Left renal pelvis (tissue), 4 donors: ENCODE measurements at regions not wholly inside any gene's neighbourhood (a gene's known extent, or its start where the extent isn't known, plus 50 kb on each side); places are given as distances from the start of the nearest gene placed in this dataset.
"Not testable (repeated sequence)": the region's sequence is repeated elsewhere in the genome, so short reads cannot be mapped to it uniquely, and the experiment has no call there.

Experiments used
- DNase-seq, 4 donors: peaks; one replicate each; pipeline ENCODE4 v3.0.0-alpha.2; 2013; ENCODE audit warnings: low read depth in 4 of 4, low spot score in 3 of 4

DNA sequence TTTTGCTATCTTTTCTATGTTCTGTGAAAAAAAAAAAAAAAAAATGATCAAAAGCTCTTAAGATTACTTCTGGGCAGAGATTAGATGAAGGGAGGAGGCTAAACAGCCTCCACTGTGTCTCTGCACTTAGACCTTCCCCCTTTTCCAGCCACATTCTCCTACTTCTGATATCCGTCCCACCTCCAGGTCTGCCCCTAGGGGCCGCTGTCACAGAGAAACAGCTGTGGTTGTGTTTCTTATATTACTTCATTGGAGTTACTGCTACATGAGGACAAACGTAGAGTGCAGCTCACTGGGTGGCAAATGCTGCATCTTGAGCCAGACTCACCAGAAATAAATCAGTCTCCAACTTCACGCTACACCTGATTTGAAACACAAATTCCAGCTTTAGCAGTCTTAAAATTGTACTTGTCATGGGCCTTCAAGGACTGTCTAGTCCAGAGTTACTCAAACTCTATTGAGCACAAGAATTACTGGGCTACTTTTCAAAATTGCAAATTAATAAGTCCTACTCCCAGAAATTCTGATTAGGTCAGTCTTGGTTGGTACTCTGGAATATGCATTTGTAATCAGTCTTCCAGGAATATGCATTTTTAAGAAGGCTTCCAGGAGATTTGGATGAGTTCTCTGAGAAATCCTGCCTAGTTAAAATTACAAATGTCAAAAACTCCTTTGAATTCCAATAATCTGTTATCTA lies 125.2 kb upstream of the PTBP2 start:
- no peak for DNase-seq

DNA sequence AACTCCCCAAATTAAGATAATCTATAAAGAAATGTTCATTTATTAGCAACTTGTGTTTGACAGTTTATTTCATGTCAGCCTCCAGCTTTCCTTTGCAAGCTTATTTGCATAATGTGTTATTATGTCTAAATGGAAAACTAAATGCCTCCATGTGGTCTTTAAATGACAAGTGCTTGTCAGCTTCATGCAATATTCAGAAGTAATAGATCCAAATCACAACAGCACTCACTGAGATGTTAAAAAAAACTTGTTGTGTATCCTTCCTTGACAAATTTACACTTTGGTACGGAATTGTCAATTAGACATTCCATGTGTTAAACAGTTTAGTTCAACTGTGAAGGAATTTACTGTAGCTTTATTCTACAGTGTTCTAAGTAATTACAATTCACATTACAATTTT lies 124.4 kb upstream of the PTBP2 start:
- no peak for DNase-seq

DNA sequence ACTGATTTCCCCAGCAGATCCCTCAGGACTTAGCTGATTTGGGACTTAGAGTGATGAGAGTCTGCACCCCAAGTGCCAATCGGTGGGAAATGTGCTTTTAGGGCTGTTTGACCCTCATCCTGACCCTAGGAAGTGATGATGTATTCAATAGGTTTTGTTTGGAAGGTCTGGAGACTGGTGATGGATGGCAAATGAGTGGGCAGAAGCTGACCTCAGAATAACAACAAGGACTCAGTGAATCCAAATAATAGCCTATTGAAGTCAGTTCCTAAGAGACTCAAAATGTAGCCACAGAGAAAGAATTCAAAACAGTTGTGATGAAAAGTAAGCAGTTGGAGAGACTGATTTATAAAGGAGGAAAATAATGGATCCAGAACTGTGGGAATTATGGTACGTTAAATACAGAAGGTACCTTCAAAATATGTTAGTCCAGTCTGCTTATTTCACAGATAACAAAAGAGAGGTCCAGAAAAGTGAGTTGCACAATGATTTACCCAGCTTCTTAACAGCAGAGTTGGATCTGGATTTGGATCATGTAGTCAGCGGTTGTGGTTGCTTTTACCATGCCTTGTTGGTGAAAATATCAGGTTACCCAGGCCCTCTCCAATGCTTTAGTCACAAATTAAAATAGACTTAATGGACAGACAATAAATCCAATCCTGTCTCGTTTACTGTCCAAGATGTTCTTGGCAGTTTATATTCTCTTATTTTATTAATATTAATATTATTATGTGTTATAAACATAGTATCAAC lies 123.0 kb upstream of the PTBP2 start:
- no peak for DNase-seq

DNA sequence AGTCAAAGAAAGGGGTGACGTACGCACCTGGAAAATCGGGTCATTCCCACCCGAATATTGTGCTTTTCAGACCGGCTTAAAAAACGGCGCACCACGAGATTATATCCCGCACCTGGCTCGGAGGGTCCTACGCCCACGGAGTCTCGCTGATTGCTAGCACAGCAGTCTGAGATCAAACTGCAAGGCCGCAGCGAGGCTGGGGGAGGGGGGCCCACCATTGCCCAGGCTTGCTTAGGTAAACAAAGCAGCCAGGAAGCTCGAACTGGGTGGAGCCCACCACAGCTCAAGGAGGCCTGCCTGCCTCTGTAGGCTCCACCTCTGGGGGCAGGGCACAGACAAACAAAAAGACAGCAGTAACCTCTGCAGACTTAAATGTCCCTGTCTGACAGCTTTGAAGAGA lies 117.0 kb upstream of the PTBP2 start:
- not testable (repeated sequence) for DNase-seq

DNA sequence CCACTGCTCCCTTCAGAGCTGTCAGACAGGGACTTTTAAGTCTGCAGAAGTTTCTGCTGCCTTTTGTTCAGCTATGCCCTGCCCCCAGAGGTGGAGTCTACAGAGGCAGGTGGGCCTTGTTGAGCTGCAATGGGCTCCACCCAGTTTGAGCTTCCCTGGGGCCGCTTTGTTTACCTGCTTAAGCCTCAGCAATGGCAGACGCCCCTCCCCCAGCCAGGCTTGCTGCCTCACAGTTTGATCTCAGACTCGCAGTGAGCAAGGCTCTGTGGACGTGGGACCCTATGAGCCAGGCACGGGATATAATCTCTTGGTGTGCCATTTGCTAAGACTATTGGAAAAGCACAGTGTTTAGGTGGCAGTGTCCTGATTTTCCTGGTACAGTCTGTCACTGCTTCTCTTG lies 104.2 kb upstream of the PTBP2 start:
- not testable (repeated sequence) for DNase-seq

DNA sequence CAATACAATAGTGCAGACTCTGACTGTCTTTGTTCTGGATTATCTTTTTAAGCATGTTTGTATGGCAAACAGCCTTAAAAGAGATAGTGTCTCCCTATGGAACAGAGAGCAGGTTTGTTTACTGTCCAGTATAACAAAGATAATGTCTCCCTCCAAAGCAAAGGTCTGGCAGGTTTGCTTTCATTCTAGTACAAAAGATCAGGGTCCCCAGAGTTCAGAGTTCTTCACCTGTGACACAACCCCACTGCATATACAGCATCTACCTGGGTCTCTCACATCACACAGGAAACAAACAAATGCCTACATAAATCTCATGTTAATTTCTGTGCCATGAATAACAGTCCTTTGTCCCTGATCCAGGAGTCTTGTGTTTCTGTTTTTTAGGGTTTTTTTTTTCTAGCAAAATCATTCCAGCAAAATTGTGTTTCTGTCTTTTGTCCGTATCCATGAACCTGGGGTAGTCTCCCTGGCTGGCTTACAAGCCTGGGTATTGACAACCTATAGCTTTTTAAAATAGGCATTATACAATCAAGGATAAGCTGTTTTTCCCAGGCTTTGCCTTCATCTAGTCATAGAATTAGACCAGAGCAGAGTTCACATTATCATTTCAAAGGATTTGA lies 89.4 kb upstream of the PTBP2 start:
- no peak for DNase-seq

DNA sequence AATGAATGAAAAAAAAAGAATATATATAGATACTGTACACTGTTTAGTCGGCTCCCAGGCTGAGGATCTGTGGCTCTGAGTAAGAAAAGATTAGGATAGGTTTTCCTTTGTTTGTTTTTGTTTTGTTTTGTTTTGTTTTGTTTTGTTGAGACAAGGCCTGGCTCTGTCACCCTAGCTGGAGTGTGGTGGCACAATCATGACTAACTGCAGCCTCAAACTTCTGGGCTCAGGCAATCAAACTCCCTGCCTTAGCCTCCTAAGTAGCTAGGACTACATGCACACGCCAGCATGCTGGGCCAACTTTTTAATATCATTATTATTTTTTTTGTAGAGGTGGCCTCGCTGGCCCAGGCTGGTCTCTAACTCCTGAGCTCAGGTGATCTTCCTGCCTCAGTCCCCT lies 87.9 kb upstream of the PTBP2 start:
- DNase-seq: no peak

DNA sequence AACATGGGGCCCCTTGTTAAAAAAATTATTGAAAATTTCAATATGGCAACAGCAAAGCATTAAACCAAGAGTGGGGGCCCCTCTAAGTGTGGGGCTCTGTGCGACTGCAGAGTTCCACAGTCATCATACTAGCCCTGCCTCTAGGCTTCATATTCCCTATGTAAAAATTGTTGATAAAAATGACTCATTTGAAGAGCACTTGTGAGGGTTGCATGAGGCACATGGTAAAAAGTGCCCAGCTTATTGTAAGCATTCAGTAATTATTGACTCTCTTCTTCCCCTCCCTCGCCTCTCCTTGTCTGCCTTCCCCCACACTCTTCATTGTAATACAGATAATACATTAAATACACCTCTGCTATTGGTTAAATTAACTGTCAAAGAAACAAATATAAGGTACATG lies 86.7 kb upstream of the PTBP2 start:
- no peak for DNase-seq

DNA sequence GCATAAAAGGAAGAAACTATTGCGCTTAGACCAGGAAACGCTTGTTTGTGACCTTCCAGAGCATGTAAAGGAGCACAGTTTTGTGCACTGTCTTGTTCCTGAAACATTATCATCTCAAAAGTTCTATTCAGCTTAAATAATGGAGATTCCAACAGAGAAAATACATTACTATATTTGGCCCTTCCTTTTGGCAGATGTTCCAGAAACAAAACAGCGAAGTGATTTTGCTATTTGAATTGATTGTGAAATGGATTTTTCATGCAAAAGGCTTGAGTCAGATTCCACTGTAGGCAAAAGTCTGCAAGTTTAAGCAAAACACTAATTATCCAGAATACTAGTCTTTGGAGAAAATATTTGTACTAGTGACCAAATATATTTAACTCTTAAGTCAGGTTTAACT lies 80.3 kb upstream of the PTBP2 start:
- DNase-seq: no peak

DNA sequence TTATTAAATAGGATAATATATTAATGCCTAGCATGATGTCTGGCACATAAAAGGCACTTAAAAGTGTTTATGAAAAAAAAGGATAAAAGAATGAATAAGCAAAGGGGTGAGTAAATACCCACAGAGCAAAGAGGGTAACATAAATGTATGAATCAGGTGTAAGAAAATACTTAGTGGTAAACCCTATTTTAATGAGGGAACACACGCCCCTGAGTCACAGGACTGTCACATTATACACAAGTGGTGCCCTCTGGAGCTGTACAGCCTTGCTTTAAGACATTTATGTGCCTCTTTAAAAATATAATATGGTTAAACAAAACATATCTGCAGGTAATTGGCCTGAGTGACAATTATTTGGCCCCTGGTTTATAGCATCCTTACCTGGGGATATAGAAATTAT lies 78.1 kb upstream of the PTBP2 start:
- DNase-seq: no peak

DNA sequence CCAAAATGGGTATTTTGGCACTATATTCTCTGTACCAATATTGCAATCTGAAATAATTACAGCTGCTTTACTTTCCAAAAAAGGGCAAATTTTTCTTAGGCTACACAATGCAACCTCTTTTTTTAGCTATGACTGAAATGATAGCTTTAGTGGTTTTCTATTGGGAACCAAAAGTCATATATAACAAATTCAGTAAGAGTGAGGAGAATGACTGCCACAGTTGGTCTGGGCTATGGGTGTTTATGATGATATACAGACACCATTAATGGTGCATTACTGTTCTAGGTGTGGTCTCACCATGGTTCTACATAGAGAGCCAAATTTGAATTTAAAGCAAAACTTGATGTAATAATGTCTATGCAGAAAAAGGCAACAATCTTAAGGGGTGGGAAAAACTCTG lies 72.3 kb upstream of the PTBP2 start:
- DNase-seq: no peak

DNA sequence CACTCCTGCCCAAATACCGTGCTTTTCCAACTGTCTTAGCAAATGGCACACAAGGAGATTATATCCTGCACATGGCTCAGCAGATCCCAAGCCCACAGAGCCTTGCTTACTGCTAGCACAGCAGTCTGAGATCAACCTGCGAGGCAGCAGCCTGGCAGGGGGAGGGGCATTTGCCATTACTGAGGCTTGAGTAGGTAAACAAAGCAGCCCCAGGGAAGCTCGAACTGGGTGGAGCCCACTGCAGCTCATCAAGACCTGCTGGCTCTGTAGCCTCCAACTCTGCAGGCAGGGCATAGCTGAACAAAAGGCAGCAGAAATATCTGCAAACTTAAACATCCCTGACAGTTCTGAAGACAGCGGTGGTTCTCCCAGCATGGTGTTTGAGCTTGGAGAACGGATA lies 70.1 kb upstream of the PTBP2 start:
- no peak for DNase-seq

DNA sequence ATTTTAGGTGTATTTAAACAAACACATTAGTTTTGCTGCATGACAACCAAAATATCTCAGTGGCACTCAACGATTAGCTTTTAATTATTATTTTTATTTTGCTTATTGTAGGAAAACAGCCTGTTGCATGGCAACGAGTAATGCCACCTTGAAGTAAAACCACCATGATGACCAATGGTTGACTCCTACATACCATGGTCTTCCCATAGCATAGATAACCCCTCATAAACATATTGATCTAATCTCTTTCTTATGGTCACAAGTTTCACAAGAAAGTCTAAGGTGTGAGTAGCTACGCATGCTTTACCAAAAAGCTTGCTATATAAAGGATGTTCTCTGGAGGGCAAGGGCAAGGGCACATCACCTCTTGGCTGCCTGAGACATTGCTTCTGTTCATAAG lies 61.5 kb upstream of the PTBP2 start:
- no peak for DNase-seq

DNA sequence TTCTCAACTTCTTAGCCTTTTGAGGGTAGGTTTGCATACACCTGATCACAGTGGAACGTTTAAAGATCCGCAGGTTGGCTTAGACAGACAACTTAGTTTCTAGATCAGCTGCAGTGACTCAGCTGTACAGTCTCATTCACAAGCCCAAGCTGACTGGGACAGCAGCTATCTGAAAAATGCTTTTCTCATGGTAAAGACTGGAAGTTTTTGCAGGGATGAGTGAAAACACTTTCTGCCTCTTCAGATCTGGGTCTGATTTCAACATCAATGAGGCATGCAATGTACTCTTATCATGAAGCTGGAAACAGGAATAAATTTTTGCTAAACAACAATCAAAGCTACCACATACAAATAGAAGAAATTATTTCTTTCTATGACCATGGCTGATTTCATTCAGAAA lies 61.1 kb upstream of the PTBP2 start:
- DNase-seq: no peak
